ENCODE measurements at regions not wholly inside any gene's neighbourhood (a gene's known extent, or its start where the extent isn't known, plus 50 kb on each side); places are given as distances from the start of the nearest gene placed in this dataset.

DNA sequence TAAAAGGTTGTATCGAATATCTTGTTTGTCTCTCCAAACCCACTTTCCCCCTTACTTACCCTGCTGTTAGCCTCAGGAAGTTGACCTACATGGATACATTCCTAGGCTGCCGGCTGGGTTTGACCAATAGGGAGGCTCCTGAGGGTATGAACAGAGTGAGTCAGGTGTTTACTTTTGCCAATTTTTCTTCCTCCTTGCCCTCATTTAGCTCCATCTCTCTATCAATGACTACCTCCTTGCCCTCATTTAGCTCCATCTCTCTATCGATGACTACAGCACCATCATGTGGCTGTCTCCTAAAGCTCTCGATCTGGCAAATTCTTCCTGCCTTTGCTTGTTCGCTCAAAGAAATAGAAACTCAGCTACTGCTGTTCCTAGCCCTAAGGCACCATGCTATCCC lies 571.9 kb upstream of the CRIM1 start:
- Histone ChIP-seq H2AFZ (ENCODE audit: low read length) (no peak overlapping the region), H3K9me2 (ENCODE audit: insufficient read depth, low read length) (no peaks in the 10 kb centered on the region), H3K27ac (ENCODE audit: low read depth, low read length, poor library complexity, severe bottlenecking) (no peak overlapping the region), H3K4me2 (ENCODE audit: low read length) (no peak overlapping the region), H3K79me2 (ENCODE audit: insufficient read depth, low read depth, low read length) (no peaks in the 10 kb centered on the region), H3K4me3 (ENCODE audit: low read depth, low read length, poor library complexity, severe bottlenecking) (no peak overlapping the region), H3K36me3 (ENCODE audit: insufficient read depth, low read length) (no peaks in the 10 kb centered on the region), H4K20me1 (ENCODE audit: insufficient read depth, low read length) (no peaks in the 10 kb centered on the region), H3K4me1 (ENCODE audit: insufficient read depth, low read length, poor library complexity, severe bottlenecking) (no peaks in the 10 kb centered on the region), H3K9me3 (ENCODE audit: low read length) (no peaks in the 10 kb centered on the region)
- ChIA-PET POLR2A (interaction anchor here (1.6 kb wide), 1 partner anchor 9 kb away, joined by 7 read pairs; no protein-coding TSS in a partner anchor), CTCF (ENCODE audit: unreplicated experiment) (interaction anchor here (0.6 kb wide), 1 partner anchor 24 kb away, joined by 3 read pairs; no protein-coding TSS in a partner anchor)
- DNase-seq (ENCODE audit: low spot score): no peak
- BruUV-seq (replicated peaks): no TSS peak
- TF ChIP-seq EZH2phosphoT487 (IDR thresholded peaks at IDR 0.05; ENCODE audit: borderline replicate concordance, low read depth, low read length): no peak
- TF ChIP-seq, protein P1, sequence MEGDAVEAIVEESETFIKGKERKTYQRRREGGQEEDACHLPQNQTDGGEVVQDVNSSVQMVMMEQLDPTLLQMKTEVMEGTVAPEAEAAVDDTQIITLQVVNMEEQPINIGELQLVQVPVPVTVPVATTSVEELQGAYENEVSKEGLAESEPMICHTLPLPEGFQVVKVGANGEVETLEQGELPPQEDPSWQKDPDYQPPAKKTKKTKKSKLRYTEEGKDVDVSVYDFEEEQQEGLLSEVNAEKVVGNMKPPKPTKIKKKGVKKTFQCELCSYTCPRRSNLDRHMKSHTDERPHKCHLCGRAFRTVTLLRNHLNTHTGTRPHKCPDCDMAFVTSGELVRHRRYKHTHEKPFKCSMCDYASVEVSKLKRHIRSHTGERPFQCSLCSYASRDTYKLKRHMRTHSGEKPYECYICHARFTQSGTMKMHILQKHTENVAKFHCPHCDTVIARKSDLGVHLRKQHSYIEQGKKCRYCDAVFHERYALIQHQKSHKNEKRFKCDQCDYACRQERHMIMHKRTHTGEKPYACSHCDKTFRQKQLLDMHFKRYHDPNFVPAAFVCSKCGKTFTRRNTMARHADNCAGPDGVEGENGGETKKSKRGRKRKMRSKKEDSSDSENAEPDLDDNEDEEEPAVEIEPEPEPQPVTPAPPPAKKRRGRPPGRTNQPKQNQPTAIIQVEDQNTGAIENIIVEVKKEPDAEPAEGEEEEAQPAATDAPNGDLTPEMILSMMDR (conservative IDR thresholded peaks at IDR 0.05; ENCODE audit: low read length): no peak
- intact Hi-C loops (cut with micrococcal nuclease; ENCODE audit: unreplicated experiment): no loop called here

DNA sequence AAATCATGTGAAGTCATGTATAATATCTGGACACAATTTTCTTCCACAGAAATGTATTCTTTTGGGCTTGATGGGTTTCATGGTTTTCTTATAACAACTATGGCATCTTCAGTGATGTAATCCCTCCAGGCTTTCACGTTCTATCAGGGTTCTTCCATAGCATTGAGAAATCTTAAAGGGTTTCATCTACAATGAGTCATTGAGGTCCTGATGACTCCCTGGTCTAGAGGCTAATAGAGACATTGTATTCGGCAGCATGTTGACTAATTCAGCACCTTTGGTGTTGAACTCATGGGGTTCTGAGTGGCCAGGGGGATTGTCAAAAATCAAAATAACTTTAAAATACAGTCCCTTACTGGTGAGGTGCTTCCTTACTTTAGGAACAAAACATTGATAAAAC lies 614.0 kb upstream of the CRIM1 start:
- no peak overlapping the region for H3K4me2 ChIP-seq (ENCODE audit: low read length)
- no peaks in the 10 kb centered on the region for H3K36me3 ChIP-seq (ENCODE audit: insufficient read depth, low read length)
- TF ChIP-seq, protein P1 (conservative IDR thresholded peaks at IDR 0.05; ENCODE audit: low read length): no peak
- no peak for TF ChIP-seq EZH2phosphoT487 (IDR thresholded peaks at IDR 0.05; ENCODE audit: borderline replicate concordance, low read depth, low read length)
- intact Hi-C loops (cut with micrococcal nuclease; ENCODE audit: unreplicated experiment): loop anchor here (5.0 kb wide), 1 partner anchor 36 kb away; no protein-coding TSS in a partner anchor
- no peaks in the 10 kb centered on the region for H4K20me1 ChIP-seq (ENCODE audit: insufficient read depth, low read length)
- no peak overlapping the region for H3K4me3 ChIP-seq (ENCODE audit: low read depth, low read length, poor library complexity, severe bottlenecking)
- POLR2A ChIA-PET: no interaction called here
- H3K9me3 ChIP-seq (ENCODE audit: low read length): no peaks in the 10 kb centered on the region
- H2AFZ ChIP-seq (ENCODE audit: low read length): no peak overlapping the region
- no TSS peak for BruUV-seq (replicated peaks)
- H3K4me1 ChIP-seq (ENCODE audit: insufficient read depth, low read length, poor library complexity, severe bottlenecking): no peaks in the 10 kb centered on the region
- CTCF ChIA-PET (ENCODE audit: unreplicated experiment): no interaction called here
- H3K27ac ChIP-seq (ENCODE audit: low read depth, low read length, poor library complexity, severe bottlenecking): no peak overlapping the region
- no peaks in the 10 kb centered on the region for H3K9me2 ChIP-seq (ENCODE audit: insufficient read depth, low read length)
- no peaks in the 10 kb centered on the region for H3K79me2 ChIP-seq (ENCODE audit: insufficient read depth, low read depth, low read length)
- DNase-seq (ENCODE audit: low spot score): no peak

DNA sequence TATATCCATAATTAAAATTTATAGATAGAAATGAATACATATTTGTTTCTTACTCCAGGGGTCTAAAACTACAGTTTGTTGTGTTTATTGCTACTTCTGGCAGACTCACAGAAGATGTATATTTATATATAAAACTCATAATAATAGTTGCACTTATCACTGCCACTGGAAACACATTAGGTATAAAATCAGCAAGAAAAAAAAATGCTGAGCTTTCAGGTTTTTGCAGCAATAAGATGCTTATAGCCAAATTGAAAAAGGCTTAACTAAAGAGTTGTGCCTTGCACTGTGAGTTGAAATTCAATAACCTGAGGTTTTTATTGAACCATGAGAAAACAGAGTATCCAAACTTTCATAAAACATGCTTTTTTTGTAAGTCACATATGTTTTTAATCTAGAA lies 623.9 kb upstream of the CRIM1 start:
- no peak for TF ChIP-seq EZH2phosphoT487 (IDR thresholded peaks at IDR 0.05; ENCODE audit: borderline replicate concordance, low read depth, low read length)
- TF ChIP-seq, protein P1 (conservative IDR thresholded peaks at IDR 0.05; ENCODE audit: low read length): no peak
- DNase-seq (ENCODE audit: low spot score): no peak
- no peak overlapping the region for H3K4me2 ChIP-seq (ENCODE audit: low read length)
- no peaks in the 10 kb centered on the region for H3K9me2 ChIP-seq (ENCODE audit: insufficient read depth, low read length)
- CTCF ChIA-PET (ENCODE audit: unreplicated experiment): no interaction called here
- H3K36me3 ChIP-seq (ENCODE audit: insufficient read depth, low read length): no peaks in the 10 kb centered on the region
- H3K79me2 ChIP-seq (ENCODE audit: insufficient read depth, low read depth, low read length): no peaks in the 10 kb centered on the region
- H3K9me3 ChIP-seq (ENCODE audit: low read length): no peaks in the 10 kb centered on the region
- BruUV-seq (replicated peaks): no TSS peak
- no peak overlapping the region for H3K4me3 ChIP-seq (ENCODE audit: low read depth, low read length, poor library complexity, severe bottlenecking)
- no peak overlapping the region for H3K27ac ChIP-seq (ENCODE audit: low read depth, low read length, poor library complexity, severe bottlenecking)
- no peaks in the 10 kb centered on the region for H4K20me1 ChIP-seq (ENCODE audit: insufficient read depth, low read length)
- H2AFZ ChIP-seq (ENCODE audit: low read length): no peak overlapping the region
- no peaks in the 10 kb centered on the region for H3K4me1 ChIP-seq (ENCODE audit: insufficient read depth, low read length, poor library complexity, severe bottlenecking)
- POLR2A ChIA-PET: no interaction called here
- intact Hi-C loops (cut with micrococcal nuclease; ENCODE audit: unreplicated experiment): no loop called here

Data from OCI-LY7 (cell line).